ENCODE measurements at regions not wholly inside any gene's neighbourhood (a gene's known extent, or its start where the extent isn't known, plus 50 kb on each side); places are given as distances from the start of the nearest gene placed in this dataset.

DNA sequence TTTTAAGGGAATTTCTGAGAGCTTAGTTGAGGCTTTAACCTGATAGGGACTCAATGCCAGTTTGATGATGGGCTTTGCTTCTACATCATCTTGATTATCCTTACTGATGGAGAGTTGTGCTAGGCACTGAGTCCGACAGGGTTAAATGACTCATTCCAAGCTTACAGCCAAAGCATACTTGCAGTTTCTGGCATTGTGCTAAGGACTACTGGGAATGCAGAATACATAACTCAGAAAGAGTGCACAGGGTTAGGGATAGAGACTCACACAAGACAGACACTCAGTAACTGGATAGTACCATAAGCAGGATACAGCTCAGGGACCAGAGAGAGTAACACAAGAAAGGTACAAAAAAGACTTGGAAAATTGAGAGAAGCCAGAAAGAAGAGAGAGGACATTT, 94.1 kb upstream of the SLC14A2 start:
- TF ChIP-seq, protein P1, sequence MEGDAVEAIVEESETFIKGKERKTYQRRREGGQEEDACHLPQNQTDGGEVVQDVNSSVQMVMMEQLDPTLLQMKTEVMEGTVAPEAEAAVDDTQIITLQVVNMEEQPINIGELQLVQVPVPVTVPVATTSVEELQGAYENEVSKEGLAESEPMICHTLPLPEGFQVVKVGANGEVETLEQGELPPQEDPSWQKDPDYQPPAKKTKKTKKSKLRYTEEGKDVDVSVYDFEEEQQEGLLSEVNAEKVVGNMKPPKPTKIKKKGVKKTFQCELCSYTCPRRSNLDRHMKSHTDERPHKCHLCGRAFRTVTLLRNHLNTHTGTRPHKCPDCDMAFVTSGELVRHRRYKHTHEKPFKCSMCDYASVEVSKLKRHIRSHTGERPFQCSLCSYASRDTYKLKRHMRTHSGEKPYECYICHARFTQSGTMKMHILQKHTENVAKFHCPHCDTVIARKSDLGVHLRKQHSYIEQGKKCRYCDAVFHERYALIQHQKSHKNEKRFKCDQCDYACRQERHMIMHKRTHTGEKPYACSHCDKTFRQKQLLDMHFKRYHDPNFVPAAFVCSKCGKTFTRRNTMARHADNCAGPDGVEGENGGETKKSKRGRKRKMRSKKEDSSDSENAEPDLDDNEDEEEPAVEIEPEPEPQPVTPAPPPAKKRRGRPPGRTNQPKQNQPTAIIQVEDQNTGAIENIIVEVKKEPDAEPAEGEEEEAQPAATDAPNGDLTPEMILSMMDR (IDR thresholded peaks at IDR 0.05) = no peak
- no peak for TF ChIP-seq EP300 (IDR thresholded peaks at IDR 0.05)
- TF ChIP-seq POLR2A (IDR thresholded peaks at IDR 0.05) = no peak

All from ovary (tissue), 3 donors.